ENCODE measurements at regions not wholly inside any gene's neighbourhood (a gene's known extent, or its start where the extent isn't known, plus 50 kb on each side); places are given as distances from the start of the nearest gene placed in this dataset.

DNA sequence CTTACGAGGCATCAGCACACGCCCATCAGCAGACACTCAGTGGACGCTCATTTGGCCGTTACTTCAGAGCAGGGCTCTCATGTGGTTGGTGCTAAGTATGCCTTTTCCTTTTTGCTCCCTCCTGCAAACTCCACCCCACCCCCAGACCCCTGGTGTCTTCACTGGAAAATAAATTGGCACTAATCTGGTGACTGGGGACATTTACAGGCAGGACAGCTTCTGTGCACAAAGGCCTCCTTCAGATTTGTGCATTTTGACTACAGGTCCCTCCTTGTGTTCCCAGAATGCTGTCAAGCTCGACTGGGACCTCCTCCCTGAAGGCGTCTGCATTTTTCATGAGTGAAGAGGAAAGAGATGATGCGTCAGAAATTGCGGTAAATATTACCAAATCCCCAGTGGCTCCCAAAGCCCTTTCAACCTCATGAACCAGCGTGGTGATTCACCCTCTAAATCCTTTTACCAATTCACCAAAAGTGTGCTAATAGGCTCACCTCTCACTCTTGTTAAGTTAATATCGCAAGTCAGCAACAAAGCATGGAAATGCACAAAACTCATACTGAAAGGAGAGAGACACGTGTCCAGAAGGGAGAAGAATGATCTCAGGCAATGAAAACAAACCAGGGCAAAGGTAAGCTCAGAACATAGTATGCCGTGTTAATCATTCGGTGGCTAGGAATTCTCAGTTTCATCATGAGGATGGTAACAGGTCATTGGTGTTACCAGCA is 119.0 kb downstream of the NKX6-1 start:
- DNase-seq (ENCODE audit: low spot score) = no peak
- TF ChIP-seq, protein P1, sequence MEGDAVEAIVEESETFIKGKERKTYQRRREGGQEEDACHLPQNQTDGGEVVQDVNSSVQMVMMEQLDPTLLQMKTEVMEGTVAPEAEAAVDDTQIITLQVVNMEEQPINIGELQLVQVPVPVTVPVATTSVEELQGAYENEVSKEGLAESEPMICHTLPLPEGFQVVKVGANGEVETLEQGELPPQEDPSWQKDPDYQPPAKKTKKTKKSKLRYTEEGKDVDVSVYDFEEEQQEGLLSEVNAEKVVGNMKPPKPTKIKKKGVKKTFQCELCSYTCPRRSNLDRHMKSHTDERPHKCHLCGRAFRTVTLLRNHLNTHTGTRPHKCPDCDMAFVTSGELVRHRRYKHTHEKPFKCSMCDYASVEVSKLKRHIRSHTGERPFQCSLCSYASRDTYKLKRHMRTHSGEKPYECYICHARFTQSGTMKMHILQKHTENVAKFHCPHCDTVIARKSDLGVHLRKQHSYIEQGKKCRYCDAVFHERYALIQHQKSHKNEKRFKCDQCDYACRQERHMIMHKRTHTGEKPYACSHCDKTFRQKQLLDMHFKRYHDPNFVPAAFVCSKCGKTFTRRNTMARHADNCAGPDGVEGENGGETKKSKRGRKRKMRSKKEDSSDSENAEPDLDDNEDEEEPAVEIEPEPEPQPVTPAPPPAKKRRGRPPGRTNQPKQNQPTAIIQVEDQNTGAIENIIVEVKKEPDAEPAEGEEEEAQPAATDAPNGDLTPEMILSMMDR (IDR thresholded peaks at IDR 0.05; ENCODE audit: extremely low read depth, missing control alignments) = no peak

GRCh38 chr4:84378983-84379382 is 120.1 kb downstream of the NKX6-1 start:
- DNase-seq (ENCODE audit: low spot score) = no peak
- TF ChIP-seq, protein P1 (IDR thresholded peaks at IDR 0.05; ENCODE audit: extremely low read depth, missing control alignments) = no peak

DNA sequence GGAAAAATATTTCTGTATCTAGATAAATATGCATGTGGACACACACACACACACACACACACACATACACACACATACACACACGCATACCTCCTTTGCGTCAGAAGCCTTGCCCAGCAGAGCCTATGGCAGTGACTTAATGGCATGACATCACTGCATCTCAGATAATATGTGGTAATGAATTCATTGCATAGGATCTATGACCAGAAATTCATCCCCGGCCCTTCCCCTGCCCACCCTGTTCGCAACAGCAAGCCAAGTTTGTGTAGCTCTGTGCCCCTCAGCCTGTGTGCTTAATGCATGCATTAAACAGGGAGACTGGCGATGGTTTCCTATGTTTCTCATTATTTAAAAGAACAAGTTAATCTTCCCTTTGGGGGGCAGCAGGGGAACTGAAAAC is 120.7 kb downstream of the NKX6-1 start:
- no peak for DNase-seq (ENCODE audit: low spot score)
- TF ChIP-seq, protein P1 (IDR thresholded peaks at IDR 0.05; ENCODE audit: extremely low read depth, missing control alignments) = no peak

DNA sequence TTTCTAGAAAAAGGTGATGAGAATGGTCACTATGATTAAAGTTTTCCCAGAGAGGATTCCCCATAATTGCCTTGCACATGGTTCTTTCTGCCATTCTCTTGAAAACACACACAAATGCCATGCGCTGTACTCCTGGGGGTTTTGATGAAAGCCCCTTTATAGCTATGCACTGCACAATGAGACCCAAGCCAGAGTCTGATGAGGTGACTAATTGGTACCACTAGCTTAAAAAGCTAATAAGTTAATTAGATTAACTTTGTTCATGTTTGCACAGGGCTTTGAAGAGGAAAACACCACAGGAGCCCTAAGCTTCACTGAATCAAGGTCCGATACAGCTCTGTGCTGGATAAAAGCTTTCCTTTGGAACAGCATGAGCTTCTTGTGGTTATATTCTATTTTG is 132.2 kb downstream of the NKX6-1 start:
- TF ChIP-seq, protein P1 (IDR thresholded peaks at IDR 0.05; ENCODE audit: extremely low read depth, missing control alignments) = no peak
- no peak for DNase-seq (ENCODE audit: low spot score)

DNA sequence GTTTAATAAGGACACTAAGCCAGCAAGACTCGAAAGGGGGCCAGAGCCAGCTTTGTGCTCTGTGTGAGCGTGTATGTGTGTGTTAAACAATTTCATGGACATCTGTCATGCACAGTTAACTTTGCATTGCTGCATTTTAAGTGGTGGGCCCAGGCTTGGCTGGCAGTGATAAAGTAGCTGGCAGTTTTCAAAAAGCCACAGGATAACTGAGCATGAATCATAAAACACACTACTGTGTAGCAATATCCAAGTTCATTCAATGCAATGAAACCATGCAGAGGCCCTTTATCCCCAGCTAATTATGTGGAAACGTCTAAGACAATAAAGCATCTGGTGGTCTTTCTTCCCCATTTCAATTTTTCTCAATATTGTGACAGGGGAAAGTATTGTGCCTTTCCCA is 132.9 kb downstream of the NKX6-1 start:
- no peak for DNase-seq (ENCODE audit: low spot score)
- TF ChIP-seq, protein P1 (IDR thresholded peaks at IDR 0.05; ENCODE audit: extremely low read depth, missing control alignments) = no peak

DNA sequence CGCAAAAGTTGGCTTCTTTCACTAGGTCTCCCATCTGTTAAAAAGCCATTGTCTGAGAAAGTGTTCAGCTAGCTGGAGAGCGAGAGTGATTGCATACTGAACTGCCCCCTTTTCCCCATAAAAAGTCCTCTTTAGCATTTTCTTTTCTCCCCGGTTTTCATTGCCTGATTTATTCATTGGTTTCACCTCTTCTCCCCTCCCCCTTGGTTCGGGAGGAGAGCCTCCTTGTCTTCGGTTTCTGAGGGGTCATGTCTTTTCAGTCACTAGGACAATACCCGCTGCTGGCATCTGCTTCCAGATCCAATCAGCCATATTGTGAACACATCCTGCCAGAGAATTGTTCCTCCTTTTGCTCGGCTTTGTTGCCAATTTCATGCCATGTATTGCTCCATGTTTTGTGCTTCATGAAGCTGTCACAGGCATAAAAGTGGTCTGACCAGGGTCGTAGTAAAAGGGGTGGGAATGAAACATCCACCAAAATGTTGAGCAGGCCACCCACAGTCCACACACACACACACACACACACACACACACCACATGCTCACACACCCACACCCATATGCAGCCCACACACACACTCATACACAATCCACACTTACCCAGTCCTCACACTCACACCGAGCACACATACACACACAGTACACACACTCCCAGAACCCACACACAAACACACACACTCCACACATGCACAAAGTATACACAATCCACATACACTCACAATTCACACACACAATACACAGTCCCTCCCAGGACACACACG is 136.0 kb downstream of the NKX6-1 start:
- DNase-seq (ENCODE audit: low spot score) = no peak
- TF ChIP-seq, protein P1 (IDR thresholded peaks at IDR 0.05; ENCODE audit: extremely low read depth, missing control alignments) = no peak

DNA sequence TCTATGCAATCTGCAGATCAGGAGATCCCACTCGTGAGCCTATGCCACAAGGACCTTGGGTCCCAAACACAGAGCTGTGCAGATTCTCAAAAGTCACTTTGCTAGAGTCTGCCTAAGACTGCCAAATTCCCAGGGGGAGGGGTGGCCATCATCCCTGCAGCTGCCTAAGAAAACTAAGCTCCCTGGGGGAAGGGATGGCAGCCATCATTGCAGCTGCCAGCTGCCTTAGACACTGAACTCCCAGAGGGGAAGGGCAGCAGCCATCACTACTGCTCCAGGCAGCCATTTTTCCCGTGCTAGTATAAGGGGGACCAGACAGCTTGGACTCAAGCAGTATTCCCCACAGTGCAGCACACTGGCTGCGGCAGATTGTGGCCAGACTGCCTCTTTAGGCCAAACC is 156.9 kb downstream of the NKX6-1 start:
- no peak for DNase-seq (ENCODE audit: low spot score)
- TF ChIP-seq, protein P1 (IDR thresholded peaks at IDR 0.05; ENCODE audit: extremely low read depth, missing control alignments) = no peak
